ENCODE measurements at regions not wholly inside any gene's neighbourhood (a gene's known extent, or its start where the extent isn't known, plus 50 kb on each side); places are given as distances from the start of the nearest gene placed in this dataset.

GRCh38 chr18:61281431-61281830, 51.8 kb upstream of the CDH20 start:
- no peak for DNase-seq

GRCh38 chr18:61282926-61283325, 50.3 kb upstream of the CDH20 start:
- no peak for DNase-seq
